Erythroblast (primary cell): ENCODE measurements at regions not wholly inside any gene's neighbourhood (a gene's known extent, or its start where the extent isn't known, plus 50 kb on each side); places are given as distances from the start of the nearest gene placed in this dataset.

Experiments used
- GATA1 ChIP-seq: IDR thresholded peaks from 2 replicates; pipeline ENCODE4 v1.6.1; 2011; ENCODE audit warnings: low read depth, mild to moderate bottlenecking, control low read depth, low read length, moderate library complexity
- POLR2A ChIP-seq: IDR thresholded peaks from 2 replicates; pipeline ENCODE4 v1.6.1; 2011; ENCODE audit warnings: mild to moderate bottlenecking, low read length

- TF ChIP-seq POLR2A (no peak), GATA1 (no peak)
Observed at GRCh38 chr10:130637089-130637676, 501.0 kb downstream of the GLRX3 start.
